ENCODE measurements at regions not wholly inside any gene's neighbourhood (a gene's known extent, or its start where the extent isn't known, plus 50 kb on each side); places are given as distances from the start of the nearest gene placed in this dataset.

DNA sequence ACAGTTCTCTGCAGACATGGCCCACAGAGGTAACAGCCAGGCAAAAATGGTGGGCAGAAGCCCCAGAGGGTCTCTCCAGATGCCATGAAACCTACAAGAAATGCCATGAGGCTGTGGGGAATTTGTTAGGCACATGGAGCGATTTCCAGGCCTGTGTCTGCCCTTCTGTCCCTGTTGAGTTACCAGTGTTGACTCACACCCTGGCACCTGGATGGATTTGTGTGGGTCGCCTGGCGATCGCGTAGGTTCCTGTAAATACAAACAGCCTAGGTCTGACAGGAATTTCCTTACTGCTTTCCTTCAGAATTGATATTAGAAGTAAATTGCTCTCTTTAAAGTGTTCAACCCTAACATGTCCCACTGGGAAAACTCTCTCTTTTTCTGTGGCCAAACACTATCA is 164.9 kb upstream of the EEPD1 start (continued):
- TF ChIP-seq CBX3 (IDR thresholded peaks at IDR 0.05; ENCODE audit: borderline replicate concordance, low read depth) (no peak), GABPA (IDR thresholded peaks at IDR 0.05; ENCODE audit: low read depth) (no peak), BHLHE40 (IDR thresholded peaks at IDR 0.05; ENCODE audit: borderline replicate concordance in 1 of 2, low read depth in 2 of 2, low read length in 1 of 2) (no peak), RAD51 (IDR thresholded peaks at IDR 0.05) (no peak), PAX8 (IDR thresholded peaks at IDR 0.05) (no peak), ZNF274 (IDR thresholded peaks at IDR 0.05; ENCODE audit: insufficient read depth, insufficient read length) (no peak), TBL1XR1 (IDR thresholded peaks at IDR 0.05; ENCODE audit: low read depth, low read length) (no peak), ETV6 (conservative IDR thresholded peaks at IDR 0.05 in 1 of 2, IDR thresholded peaks at IDR 0.05 in 1 of 2; ENCODE audit: borderline replicate concordance in 1 of 2, low read depth in 1 of 2) (no peak), RB1 (IDR thresholded peaks at IDR 0.05; ENCODE audit: borderline replicate concordance) (no peak)
- TF ChIP-seq, protein P1, sequence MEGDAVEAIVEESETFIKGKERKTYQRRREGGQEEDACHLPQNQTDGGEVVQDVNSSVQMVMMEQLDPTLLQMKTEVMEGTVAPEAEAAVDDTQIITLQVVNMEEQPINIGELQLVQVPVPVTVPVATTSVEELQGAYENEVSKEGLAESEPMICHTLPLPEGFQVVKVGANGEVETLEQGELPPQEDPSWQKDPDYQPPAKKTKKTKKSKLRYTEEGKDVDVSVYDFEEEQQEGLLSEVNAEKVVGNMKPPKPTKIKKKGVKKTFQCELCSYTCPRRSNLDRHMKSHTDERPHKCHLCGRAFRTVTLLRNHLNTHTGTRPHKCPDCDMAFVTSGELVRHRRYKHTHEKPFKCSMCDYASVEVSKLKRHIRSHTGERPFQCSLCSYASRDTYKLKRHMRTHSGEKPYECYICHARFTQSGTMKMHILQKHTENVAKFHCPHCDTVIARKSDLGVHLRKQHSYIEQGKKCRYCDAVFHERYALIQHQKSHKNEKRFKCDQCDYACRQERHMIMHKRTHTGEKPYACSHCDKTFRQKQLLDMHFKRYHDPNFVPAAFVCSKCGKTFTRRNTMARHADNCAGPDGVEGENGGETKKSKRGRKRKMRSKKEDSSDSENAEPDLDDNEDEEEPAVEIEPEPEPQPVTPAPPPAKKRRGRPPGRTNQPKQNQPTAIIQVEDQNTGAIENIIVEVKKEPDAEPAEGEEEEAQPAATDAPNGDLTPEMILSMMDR (IDR thresholded peaks at IDR 0.05 in 2 of 3, conservative IDR thresholded peaks at IDR 0.05 in 1 of 3; ENCODE audit: control insufficient read depth in 2 of 3, extremely low read depth in 1 of 3, insufficient read depth in 1 of 3, low read depth in 3 of 3, low read length in 3 of 3): no peak
- TF ChIP-seq, protein P2, sequence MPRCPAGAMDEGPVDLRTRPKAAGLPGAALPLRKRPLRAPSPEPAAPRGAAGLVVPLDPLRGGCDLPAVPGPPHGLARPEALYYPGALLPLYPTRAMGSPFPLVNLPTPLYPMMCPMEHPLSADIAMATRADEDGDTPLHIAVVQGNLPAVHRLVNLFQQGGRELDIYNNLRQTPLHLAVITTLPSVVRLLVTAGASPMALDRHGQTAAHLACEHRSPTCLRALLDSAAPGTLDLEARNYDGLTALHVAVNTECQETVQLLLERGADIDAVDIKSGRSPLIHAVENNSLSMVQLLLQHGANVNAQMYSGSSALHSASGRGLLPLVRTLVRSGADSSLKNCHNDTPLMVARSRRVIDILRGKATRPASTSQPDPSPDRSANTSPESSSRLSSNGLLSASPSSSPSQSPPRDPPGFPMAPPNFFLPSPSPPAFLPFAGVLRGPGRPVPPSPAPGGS (IDR thresholded peaks at IDR 0.05; ENCODE audit: borderline replicate concordance, insufficient read depth, low read depth, low read length, poor library complexity, severe bottlenecking): no peak
